Body of pancreas (tissue), 4 donors: ENCODE measurements at regions not wholly inside any gene's neighbourhood (a gene's known extent, or its start where the extent isn't known, plus 50 kb on each side); places are given as distances from the start of the nearest gene placed in this dataset.

Source experiments
- ATAC-seq: fragments of 150-250 bp; one replicate; pipeline ENCODE4 v1.9.1; 2016
- DNase-seq, 4 donors: peaks; one replicate each; pipeline ENCODE4 v3.0.0-alpha.2; 2019
- H3K27ac ChIP-seq, 4 donors: fragments of 200-600 bp; sonication (generic); 1 replicate in 3 of 4; 2 replicates in 1 of 4; pipeline versions ENCODE4 v1.5.1 to v1.6.1; 2016 to 2019; ENCODE audit warnings: mild to moderate bottlenecking in 1 of 4, mixed read lengths in 1 of 4, moderate library complexity in 1 of 4
- H3K27me3 ChIP-seq, 2 donors: fragments of 200-600 bp; sonication (generic); one replicate each; pipeline ENCODE4 v1.6.0; 2016; ENCODE audit warnings: mild to moderate bottlenecking in 1 of 2
- H3K36me3 ChIP-seq, 2 donors: fragments of 200-600 bp; sonication (generic); replicated peaks in 1 of 2; 2 replicates each; pipeline ENCODE4 v1.5.1; 2016; ENCODE audit warnings: low read depth in 2 of 2; ENCODE audit not compliant: insufficient read depth in 1 of 2
- H3K4me1 ChIP-seq: fragments of 200-600 bp; sonication (generic); one replicate; pipeline ENCODE4 v1.6.0; 2016
- H3K4me3 ChIP-seq, 2 donors: fragments of 200-600 bp; sonication (generic); 1 replicate in 1 of 2; 2 replicates in 1 of 2; pipeline ENCODE4 v1.5.1; 2016 to 2019
- H3K9me3 ChIP-seq, 3 donors: fragments of 200-600 bp; sonication (generic); 1 replicate in 2 of 3; 2 replicates in 1 of 3; pipeline ENCODE4 v1.5.1; 2016
- CTCF ChIP-seq, 7 experiments: fragments of 450-650 bp in 4 of 7; fragments of 200-600 bp in 3 of 7; sonication (generic) in 3 of 7; IDR thresholded peaks; one replicate each; pipeline ENCODE4 v1.5.1; 2016 to 2019; ENCODE audit warnings: antibody characterized with exemption in 7 of 7
- POLR2A ChIP-seq, 3 donors: fragments of 450-650 bp; IDR thresholded peaks; one replicate each; pipeline ENCODE4 v1.6.1; 2016; ENCODE audit warnings: antibody characterized with exemption in 3 of 3, mild to moderate bottlenecking in 2 of 3
- WGBS, 2 donors: methylation state at CpG; one replicate each; pipeline ENCODE4 v1.1.5; 2017; 5-methylcytosine and 5-hydroxymethylcytosine counted together
- intact Hi-C: fragments of 100-400 bp; cut with DNase I; formaldehyde crosslinking; loops from one replicate; pipeline ENCODE4 v1.15.1; 2023

- H3K36me3 ChIP-seq, result no peaks in the 10 kb centered on the region
- no peak overlapping the region for H3K27ac ChIP-seq
- no peaks in the 10 kb centered on the region for H3K27me3 ChIP-seq
- TF ChIP-seq CTCF (IDR thresholded peaks at IDR 0.05), result no peak
- no peak for TF ChIP-seq POLR2A (IDR thresholded peaks at IDR 0.05)
- no peaks in the 10 kb centered on the region for H3K9me3 ChIP-seq
- intact Hi-C loops, result no loop called here
- no peaks in the 10 kb centered on the region for H3K4me1 ChIP-seq
- no peak for DNase-seq
- ATAC-seq, result no peak
- 45 to 48% methylated on average over 2 of the region's 2 CpGs for WGBS, 2 donors
- no peak overlapping the region for H3K4me3 ChIP-seq
Measured at GRCh38 chr2:150832686-150833085, 345.2 kb upstream of the RND3 start.

GRCh38 chr2:150824118-150824517 lies 336.7 kb upstream of the RND3 start:
- no peak for TF ChIP-seq CTCF (IDR thresholded peaks at IDR 0.05)
- TF ChIP-seq POLR2A (IDR thresholded peaks at IDR 0.05), result no peak
- Histone ChIP-seq H3K4me3 (no peak overlapping the region), H3K9me3 (no peaks in the 10 kb centered on the region), H3K36me3 (no peaks in the 10 kb centered on the region), H3K27ac (no peak overlapping the region), H3K27me3 (no peaks in the 10 kb centered on the region), H3K4me1 (no peaks in the 10 kb centered on the region)
- no peak for ATAC-seq
- intact Hi-C loops, result no loop called here
- WGBS, 2 donors, result 0% methylated on average over 1 of the region's 1 CpG
- no peak for DNase-seq

- ATAC-seq (no peak), DNase-seq (no peak)
- Histone ChIP-seq H3K27me3 (no peaks in the 10 kb centered on the region), H3K4me3 (no peak overlapping the region), H3K4me1 (no peaks in the 10 kb centered on the region), H3K27ac (no peak overlapping the region), H3K36me3 (no peaks in the 10 kb centered on the region), H3K9me3 (no peaks in the 10 kb centered on the region)
- intact Hi-C loops, result no loop called here
- TF ChIP-seq CTCF (IDR thresholded peaks at IDR 0.05), result no peak
- TF ChIP-seq POLR2A (IDR thresholded peaks at IDR 0.05), result no peak
- WGBS, 2 donors, result 62 to 66% methylated on average over 2 of the region's 2 CpGs
Measured at GRCh38 chr2:150817422-150817821, 330.0 kb upstream of the RND3 start.

- DNase-seq, result no peak
- no peaks in the 10 kb centered on the region for H3K27me3 ChIP-seq
- no peak for TF ChIP-seq POLR2A (IDR thresholded peaks at IDR 0.05)
- TF ChIP-seq CTCF (IDR thresholded peaks at IDR 0.05), result no peak
- no peak overlapping the region for H3K27ac ChIP-seq
- H3K36me3 ChIP-seq, result no peaks in the 10 kb centered on the region
- H3K9me3 ChIP-seq, result no peaks in the 10 kb centered on the region
- no peaks in the 10 kb centered on the region for H3K4me1 ChIP-seq
- no peak overlapping the region for H3K4me3 ChIP-seq
- WGBS, 2 donors, result 11 to 13% methylated on average over 1 of the region's 1 CpG
- intact Hi-C loops, result no loop called here
- ATAC-seq, result no peak
Measured at GRCh38 chr2:150812664-150813367, 325.3 kb upstream of the RND3 start.

- WGBS, 2 donors, result 55 to 58% methylated on average over 3 of the region's 3 CpGs
- Histone ChIP-seq H3K27ac (no peak overlapping the region), H3K4me3 (no peak overlapping the region), H3K27me3 (no peaks in the 10 kb centered on the region), H3K36me3 (no peaks in the 10 kb centered on the region), H3K9me3 (no peaks in the 10 kb centered on the region), H3K4me1 (no peaks in the 10 kb centered on the region)
- TF ChIP-seq CTCF (IDR thresholded peaks at IDR 0.05), result no peak
- TF ChIP-seq POLR2A (IDR thresholded peaks at IDR 0.05), result no peak
- intact Hi-C loops, result no loop called here
- DNase-seq (no peak), ATAC-seq (no peak)
Measured at GRCh38 chr2:150812066-150812465, 324.6 kb upstream of the RND3 start.
